Progenitor cell of endocrine pancreas (in vitro differentiated cells): ENCODE measurements at regions not wholly inside any gene's neighbourhood (a gene's known extent, or its start where the extent isn't known, plus 50 kb on each side); places are given as distances from the start of the nearest gene placed in this dataset.
"Not testable (repeated sequence)": the region's sequence is repeated elsewhere in the genome, so short reads cannot be mapped to it uniquely, and the experiment has no call there.

Experiments
- DNase-seq: peaks from one replicate; pipeline ENCODE4 v3.0.0; 2021; ENCODE audit warnings: low spot score; ENCODE audit not compliant: unreplicated experiment
- H3K27ac Mint-ChIP-seq: 2 replicates; pipeline ENCODE4 v1.8.0; 2021; ENCODE audit warnings: mild to moderate bottlenecking, moderate library complexity, mixed read lengths
- H3K27me3 Mint-ChIP-seq: 2 replicates; pipeline ENCODE4 v1.8.0; 2021; ENCODE audit warnings: mixed read lengths
- H3K36me3 Mint-ChIP-seq: 2 replicates; pipeline ENCODE4 v1.8.0; 2022; ENCODE audit warnings: mixed read lengths; ENCODE audit not compliant: insufficient read depth
- H3K4me1 Mint-ChIP-seq: 2 replicates; pipeline ENCODE4 v1.8.0; 2021; ENCODE audit warnings: low read depth, mixed read lengths
- H3K4me3 Mint-ChIP-seq: 2 replicates; pipeline ENCODE4 v1.8.0; 2021; ENCODE audit warnings: low read depth, mild to moderate bottlenecking, moderate library complexity, mixed read lengths
- H3K9me3 Mint-ChIP-seq: 2 replicates; pipeline ENCODE4 v1.8.0; 2021; ENCODE audit warnings: low read depth, mixed read lengths
- TF ChIP-seq, protein P1 (sequence below): fragments of 200-600 bp; sonication (generic); IDR thresholded peaks from one replicate; pipeline ENCODE4 v1.5.0; 2021; ENCODE audit warnings: antibody characterized with exemption, mild to moderate bottlenecking; ENCODE audit not compliant: unreplicated experiment

DNA sequence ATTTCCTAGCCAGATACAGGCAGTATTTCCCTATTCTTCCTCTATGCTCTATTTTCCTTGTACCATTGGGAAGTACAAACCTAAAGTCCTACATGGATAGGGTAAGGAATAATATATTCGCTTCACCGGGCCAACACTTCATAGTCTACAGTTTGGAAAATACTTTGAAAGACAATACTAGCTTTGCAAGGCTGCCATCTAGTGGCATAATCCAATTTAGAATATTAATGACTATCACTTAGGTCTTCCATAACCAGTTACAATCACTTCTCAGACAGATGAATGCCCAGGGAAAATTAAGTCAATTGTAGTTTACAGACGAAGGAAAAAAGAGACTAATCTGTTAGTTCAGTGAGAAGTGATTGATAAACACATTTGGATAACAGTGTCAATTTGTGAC lies 141.0 kb upstream of the FAM47C start:
- TF ChIP-seq, protein P1, sequence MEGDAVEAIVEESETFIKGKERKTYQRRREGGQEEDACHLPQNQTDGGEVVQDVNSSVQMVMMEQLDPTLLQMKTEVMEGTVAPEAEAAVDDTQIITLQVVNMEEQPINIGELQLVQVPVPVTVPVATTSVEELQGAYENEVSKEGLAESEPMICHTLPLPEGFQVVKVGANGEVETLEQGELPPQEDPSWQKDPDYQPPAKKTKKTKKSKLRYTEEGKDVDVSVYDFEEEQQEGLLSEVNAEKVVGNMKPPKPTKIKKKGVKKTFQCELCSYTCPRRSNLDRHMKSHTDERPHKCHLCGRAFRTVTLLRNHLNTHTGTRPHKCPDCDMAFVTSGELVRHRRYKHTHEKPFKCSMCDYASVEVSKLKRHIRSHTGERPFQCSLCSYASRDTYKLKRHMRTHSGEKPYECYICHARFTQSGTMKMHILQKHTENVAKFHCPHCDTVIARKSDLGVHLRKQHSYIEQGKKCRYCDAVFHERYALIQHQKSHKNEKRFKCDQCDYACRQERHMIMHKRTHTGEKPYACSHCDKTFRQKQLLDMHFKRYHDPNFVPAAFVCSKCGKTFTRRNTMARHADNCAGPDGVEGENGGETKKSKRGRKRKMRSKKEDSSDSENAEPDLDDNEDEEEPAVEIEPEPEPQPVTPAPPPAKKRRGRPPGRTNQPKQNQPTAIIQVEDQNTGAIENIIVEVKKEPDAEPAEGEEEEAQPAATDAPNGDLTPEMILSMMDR: peak; percentile 58
- Mint-ChIP-seq H3K9me3 (peaks cover 8% of the 10 kb centered on the region), H3K27me3 (no peaks in the 10 kb centered on the region), H3K36me3 (no peaks in the 10 kb centered on the region), H3K27ac (no peak overlapping the region), H3K4me3 (no peak overlapping the region), H3K4me1 (no peaks in the 10 kb centered on the region)
- no peak for DNase-seq

DNA sequence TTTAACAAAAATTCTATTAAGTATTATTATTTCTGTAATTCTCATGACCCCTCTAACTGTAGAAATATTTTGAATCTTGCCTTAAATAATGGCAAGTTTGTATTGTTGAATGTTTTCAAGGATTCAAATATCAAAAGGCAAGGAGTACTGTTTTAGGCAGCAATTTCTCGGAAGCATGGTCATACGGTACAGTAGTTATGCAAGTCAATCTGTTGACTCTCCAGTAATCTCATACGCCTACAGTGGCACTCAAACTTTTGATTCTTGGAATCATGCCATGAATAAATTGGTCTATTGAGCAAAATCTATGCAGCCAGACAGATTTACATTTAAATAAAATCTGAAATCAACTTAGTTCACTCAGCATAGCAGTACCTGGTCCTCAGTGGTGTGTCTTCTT lies 139.6 kb upstream of the FAM47C start:
- Mint-ChIP-seq H3K27ac (no peak overlapping the region), H3K27me3 (no peaks in the 10 kb centered on the region), H3K4me1 (no peaks in the 10 kb centered on the region), H3K36me3 (no peaks in the 10 kb centered on the region), H3K4me3 (no peak overlapping the region), H3K9me3 (peaks cover 8% of the 10 kb centered on the region)
- DNase-seq: no peak
- TF ChIP-seq, protein P1: no peak

DNA sequence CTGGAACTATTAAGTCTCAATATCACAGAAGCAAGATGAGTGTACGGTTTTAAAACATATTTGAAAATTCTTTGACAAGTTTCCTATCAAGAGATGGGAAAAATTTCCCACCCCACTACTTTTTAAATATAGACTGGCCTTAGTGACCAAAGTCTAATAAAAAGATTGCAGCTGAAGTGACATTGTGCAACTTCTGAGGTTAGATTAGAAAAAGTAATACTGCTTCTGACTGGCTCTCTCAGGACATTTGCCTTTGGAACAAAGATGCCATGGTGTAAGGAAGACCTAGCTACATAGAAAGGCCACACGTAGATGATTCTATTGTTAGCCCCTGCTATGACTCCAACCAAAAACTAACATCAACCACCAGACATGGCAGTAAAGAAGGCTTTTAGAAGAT lies 138.7 kb upstream of the FAM47C start:
- H3K36me3 Mint-ChIP-seq: no peaks in the 10 kb centered on the region
- H3K4me1 Mint-ChIP-seq: no peaks in the 10 kb centered on the region
- no peak overlapping the region for H3K4me3 Mint-ChIP-seq
- TF ChIP-seq, protein P1: no peak
- H3K9me3 Mint-ChIP-seq: peaks cover 10% of the 10 kb centered on the region
- H3K27ac Mint-ChIP-seq: no peak overlapping the region
- H3K27me3 Mint-ChIP-seq: no peaks in the 10 kb centered on the region
- no peak for DNase-seq

DNA sequence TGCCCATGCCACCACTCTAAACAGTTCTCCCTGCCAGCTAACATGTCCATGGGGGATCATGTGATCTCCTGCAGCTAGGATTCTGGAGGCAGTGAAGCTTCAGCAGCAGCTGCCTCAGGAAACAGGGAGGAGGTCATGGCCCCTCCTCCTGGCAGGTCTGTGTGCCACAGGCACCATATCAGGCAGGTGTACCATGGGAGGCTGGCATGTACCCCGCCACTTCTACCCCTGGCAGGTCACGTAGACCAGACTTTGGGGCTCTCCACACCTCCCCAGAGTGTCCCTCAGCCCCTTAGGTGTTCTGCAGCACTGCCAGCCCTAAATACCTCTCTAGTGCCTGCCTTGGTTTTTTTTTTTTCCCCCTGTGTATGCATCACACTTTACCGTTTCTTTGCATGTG lies 110.5 kb upstream of the FAM47C start:
- TF ChIP-seq, protein P1: no peak

DNA sequence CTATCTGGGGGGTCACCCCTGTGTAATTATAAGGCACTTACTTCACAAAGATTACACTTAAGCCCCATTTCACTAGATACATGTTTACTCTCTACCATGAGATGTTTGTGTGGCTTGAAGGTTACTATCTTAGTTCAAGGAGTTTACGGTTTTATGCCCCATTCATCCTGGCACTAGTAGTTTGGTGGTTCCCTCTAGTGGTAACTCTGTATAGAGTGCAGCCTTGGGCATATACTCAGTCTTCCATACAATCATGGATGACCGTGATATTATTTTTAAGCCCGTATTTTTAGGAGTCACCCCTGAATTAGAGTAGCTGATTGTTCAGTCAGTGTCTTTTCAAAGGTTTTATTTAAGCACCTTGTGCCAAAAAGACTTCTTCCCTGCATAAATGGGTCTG lies 109.9 kb upstream of the FAM47C start:
- Mint-ChIP-seq H3K9me3 (peaks cover 10% of the 10 kb centered on the region), H3K4me1 (no peaks in the 10 kb centered on the region), H3K36me3 (no peaks in the 10 kb centered on the region), H3K4me3 (no peak overlapping the region), H3K27ac (no peak overlapping the region), H3K27me3 (no peaks in the 10 kb centered on the region)
- no peak for DNase-seq
- TF ChIP-seq, protein P1: peak; percentile 66

More for the DNA sequence above, 110.5 kb upstream of the FAM47C start:
- H3K4me1 Mint-ChIP-seq: no peaks in the 10 kb centered on the region
- H3K27me3 Mint-ChIP-seq: no peaks in the 10 kb centered on the region
- no peak overlapping the region for H3K4me3 Mint-ChIP-seq
- H3K36me3 Mint-ChIP-seq: no peaks in the 10 kb centered on the region
- no peak for DNase-seq
- H3K27ac Mint-ChIP-seq: no peak overlapping the region
- H3K9me3 Mint-ChIP-seq: peaks cover 13% of the 10 kb centered on the region

DNA sequence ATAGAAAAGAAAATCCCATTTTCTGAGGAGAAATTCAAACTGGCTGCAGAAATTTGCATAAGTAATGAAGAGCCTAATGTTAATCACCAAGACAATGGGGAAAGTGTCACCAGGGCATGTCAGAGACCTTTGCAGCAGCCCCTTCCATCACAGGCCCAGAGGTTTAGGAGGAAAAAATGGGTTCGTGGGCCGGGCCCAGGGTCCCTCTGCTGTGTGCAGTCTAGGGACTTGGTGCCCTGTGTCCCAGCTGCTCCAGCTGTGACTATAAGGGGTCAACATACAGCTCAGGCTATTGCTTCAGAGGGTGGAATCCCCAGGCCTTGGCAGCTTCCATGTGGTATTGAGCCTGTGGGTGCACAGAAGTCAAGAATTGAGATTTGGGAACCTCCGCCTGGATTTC lies 103.6 kb upstream of the FAM47C start:
- H3K4me3 Mint-ChIP-seq, H3K27me3 Mint-ChIP-seq, H3K27ac Mint-ChIP-seq, H3K4me1 Mint-ChIP-seq, H3K36me3 Mint-ChIP-seq, DNase-seq: not testable (repeated sequence)
- H3K9me3 Mint-ChIP-seq: peaks cover 15% of the 10 kb centered on the region
